ENCODE measurements at regions not wholly inside any gene's neighbourhood (a gene's known extent, or its start where the extent isn't known, plus 50 kb on each side); places are given as distances from the start of the nearest gene placed in this dataset.

- TF ChIP-seq POLR2AphosphoS5 (IDR thresholded peaks at IDR 0.05) (no peak), CTCF (IDR thresholded peaks at IDR 0.05) (no peak)
These were observed 232.5 kb upstream of the MSX2 start for GRCh38 chr5:174491761-174492350.
